ENCODE measurements at regions not wholly inside any gene's neighbourhood (a gene's known extent, or its start where the extent isn't known, plus 50 kb on each side); places are given as distances from the start of the nearest gene placed in this dataset.

DNA sequence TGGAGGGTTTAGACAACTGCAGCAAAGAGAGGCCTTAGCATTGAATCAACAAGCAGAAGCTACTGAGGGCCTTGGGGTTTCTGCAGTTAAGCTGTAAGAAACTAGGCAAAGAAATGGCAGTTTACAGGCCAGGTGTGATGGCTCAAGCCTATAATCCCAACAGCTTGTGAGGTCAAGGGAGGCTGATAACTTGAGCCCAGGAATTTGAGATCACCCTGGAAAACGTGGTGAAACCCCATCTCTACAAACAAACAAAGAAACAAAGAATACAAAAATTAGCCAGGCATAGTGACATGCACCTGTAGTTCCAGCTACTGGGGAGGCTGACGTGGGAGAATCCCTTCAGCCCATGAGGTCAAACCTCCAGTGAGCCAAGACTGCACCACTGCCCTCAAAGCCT, 421.6 kb upstream of the CHST9 start:
- Histone ChIP-seq H2BK20ac (ENCODE audit: low read depth, low read length, poor library complexity, severe bottlenecking) (no peak overlapping the region), H3K9ac (ENCODE audit: extremely low read depth, insufficient read length, low read length) (no peak overlapping the region), H3K79me2 (ENCODE audit: insufficient read depth, low read length) (no peaks in the 10 kb centered on the region), H3T11ph (ENCODE audit: low read length) (no peak overlapping the region), H4K5ac (ENCODE audit: insufficient read length, low read depth, low read length) (no peak overlapping the region), H2BK120ac (ENCODE audit: low read depth, low read length, poor library complexity, severe bottlenecking) (no peak overlapping the region), H3K23me2 (ENCODE audit: insufficient read length, low read depth, low read length, poor library complexity, severe bottlenecking) (no peaks in the 10 kb centered on the region), H2AFZ (ENCODE audit: low read length) (no peak overlapping the region), H4K8ac (replicated peaks; ENCODE audit: insufficient read length, low read depth, low read length) (no peak overlapping the region), H3K14ac (ENCODE audit: insufficient read depth, low read length) (no peak overlapping the region), H3K4me1 (ENCODE audit: insufficient read depth, low read length) (0 out of 2 replicates have a peak, but pooled peaks cover 2% of the 10 kb centered on the region), H3K4me2 (ENCODE audit: insufficient read depth, insufficient read length, low read length) (no peak overlapping the region), H2BK5ac (ENCODE audit: insufficient read length, low read length) (no peak overlapping the region), H4K20me1 (ENCODE audit: control insufficient read depth, insufficient read depth, insufficient read length) (no peaks in the 10 kb centered on the region), H3K9me3 (ENCODE audit: control insufficient read depth, low read depth, low read length) (no peaks in the 10 kb centered on the region), H2AK5ac (ENCODE audit: insufficient read length, low read length) (no peak overlapping the region), H3K79me1 (ENCODE audit: insufficient read depth, low read depth, low read length, poor library complexity, severe bottlenecking) (no peaks in the 10 kb centered on the region), H3K18ac (ENCODE audit: insufficient read length, low read depth, low read length) (no peak overlapping the region), H4K91ac (ENCODE audit: insufficient read length, low read depth, low read length) (no peak overlapping the region), H3K4ac (ENCODE audit: low read depth, low read length) (no peak overlapping the region), H3K27ac (ENCODE audit: insufficient read length, low read depth, low read length) (no peak overlapping the region), H2BK15ac (ENCODE audit: low read depth, low read length) (no peak overlapping the region), H3K56ac (ENCODE audit: insufficient read length, low read depth, low read length) (no peak overlapping the region), H2BK12ac (ENCODE audit: insufficient read length, low read depth, low read length) (no peak overlapping the region), H3K27me3 (ENCODE audit: insufficient read depth, low read length) (no peaks in the 10 kb centered on the region), H3K23ac (ENCODE audit: insufficient read length, low read depth, low read length) (no peak overlapping the region)
- no peak overlapping the region for H3K4me3 Mint-ChIP-seq
- TF ChIP-seq, protein P1, sequence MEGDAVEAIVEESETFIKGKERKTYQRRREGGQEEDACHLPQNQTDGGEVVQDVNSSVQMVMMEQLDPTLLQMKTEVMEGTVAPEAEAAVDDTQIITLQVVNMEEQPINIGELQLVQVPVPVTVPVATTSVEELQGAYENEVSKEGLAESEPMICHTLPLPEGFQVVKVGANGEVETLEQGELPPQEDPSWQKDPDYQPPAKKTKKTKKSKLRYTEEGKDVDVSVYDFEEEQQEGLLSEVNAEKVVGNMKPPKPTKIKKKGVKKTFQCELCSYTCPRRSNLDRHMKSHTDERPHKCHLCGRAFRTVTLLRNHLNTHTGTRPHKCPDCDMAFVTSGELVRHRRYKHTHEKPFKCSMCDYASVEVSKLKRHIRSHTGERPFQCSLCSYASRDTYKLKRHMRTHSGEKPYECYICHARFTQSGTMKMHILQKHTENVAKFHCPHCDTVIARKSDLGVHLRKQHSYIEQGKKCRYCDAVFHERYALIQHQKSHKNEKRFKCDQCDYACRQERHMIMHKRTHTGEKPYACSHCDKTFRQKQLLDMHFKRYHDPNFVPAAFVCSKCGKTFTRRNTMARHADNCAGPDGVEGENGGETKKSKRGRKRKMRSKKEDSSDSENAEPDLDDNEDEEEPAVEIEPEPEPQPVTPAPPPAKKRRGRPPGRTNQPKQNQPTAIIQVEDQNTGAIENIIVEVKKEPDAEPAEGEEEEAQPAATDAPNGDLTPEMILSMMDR (conservative IDR thresholded peaks at IDR 0.05), result no peak
- no peak for DNase-seq
- H3K27me3 Mint-ChIP-seq (ENCODE audit: low read depth), result no peaks in the 10 kb centered on the region
- H3K36me3 Mint-ChIP-seq (ENCODE audit: insufficient read depth in 1 of 3, low read depth in 3 of 3), result no peaks in the 10 kb centered on the region; a peak in 2 of 7 replicates
- WGBS (ENCODE audit: extremely low coverage, insufficient read length, low lambda C conversion rate), result no CpG with 5 or more reads among the region's 2 CpGs
- H3K27ac Mint-ChIP-seq, result no peak overlapping the region
- H3K4me1 Mint-ChIP-seq, result peaks cover 11 to 15% of the 10 kb centered on the region in 2 experiments
- peaks cover 0 to 6% of the 10 kb centered on the region in 2 experiments; a peak in 2 of 5 replicates for H3K9me3 Mint-ChIP-seq
